ENCODE measurements at regions not wholly inside any gene's neighbourhood (a gene's known extent, or its start where the extent isn't known, plus 50 kb on each side); places are given as distances from the start of the nearest gene placed in this dataset.
"Not testable (repeated sequence)": the region's sequence is repeated elsewhere in the genome, so short reads cannot be mapped to it uniquely, and the experiment has no call there.

GRCh38 chr12:25311506-25311905 lies 60.8 kb upstream of the KRAS start:
- Mint-ChIP-seq H3K4me3 (ENCODE audit: unreplicated experiment) (no peak overlapping the region), H3K4me1 (ENCODE audit: unreplicated experiment) (no peaks in the 10 kb centered on the region), H3K9me3 (ENCODE audit: unreplicated experiment) (peaks cover 5% of the 10 kb centered on the region), H3K27ac (ENCODE audit: unreplicated experiment) (no peak overlapping the region), H3K27me3 (ENCODE audit: unreplicated experiment) (peaks cover 5% of the 10 kb centered on the region), H3K36me3 (ENCODE audit: unreplicated experiment) (no peaks in the 10 kb centered on the region)
- no peak for DNase-seq (ENCODE audit: extremely low spot score, unreplicated experiment)
- no peak for TF ChIP-seq CTCF (IDR thresholded peaks at IDR 0.05)

- H3K27me3 Mint-ChIP-seq (ENCODE audit: unreplicated experiment), result peaks cover 17% of the 10 kb centered on the region
- H3K27ac Mint-ChIP-seq (ENCODE audit: unreplicated experiment); DNase-seq (ENCODE audit: extremely low spot score, unreplicated experiment); H3K36me3 Mint-ChIP-seq (ENCODE audit: unreplicated experiment); H3K4me3 Mint-ChIP-seq (ENCODE audit: unreplicated experiment); H3K4me1 Mint-ChIP-seq (ENCODE audit: unreplicated experiment): not testable (repeated sequence)
- H3K9me3 Mint-ChIP-seq (ENCODE audit: unreplicated experiment), result peaks cover 14% of the 10 kb centered on the region
These were observed 59.3 kb upstream of the KRAS start for GRCh38 chr12:25310071-25310470.

- DNase-seq (ENCODE audit: extremely low spot score, unreplicated experiment), result no peak
- Mint-ChIP-seq H3K36me3 (ENCODE audit: unreplicated experiment) (no peaks in the 10 kb centered on the region), H3K9me3 (ENCODE audit: unreplicated experiment) (peaks cover 9% of the 10 kb centered on the region), H3K27me3 (ENCODE audit: unreplicated experiment) (peaks cover 28% of the 10 kb centered on the region), H3K4me1 (ENCODE audit: unreplicated experiment) (no peaks in the 10 kb centered on the region), H3K4me3 (ENCODE audit: unreplicated experiment) (no peak overlapping the region), H3K27ac (ENCODE audit: unreplicated experiment) (no peak overlapping the region)
- no peak for TF ChIP-seq CTCF (IDR thresholded peaks at IDR 0.05)
These were observed 58.0 kb upstream of the KRAS start for GRCh38 chr12:25308756-25309155.

- DNase-seq (ENCODE audit: extremely low spot score, unreplicated experiment), result no peak
- H3K36me3 Mint-ChIP-seq (ENCODE audit: unreplicated experiment), result no peaks in the 10 kb centered on the region
These were observed 57.1 kb upstream of the KRAS start for GRCh38 chr12:25307818-25308217.

GRCh38 chr12:25301798-25302197 lies 51.1 kb upstream of the KRAS start:
- H3K27ac Mint-ChIP-seq (ENCODE audit: unreplicated experiment), result no peak overlapping the region
- H3K9me3 Mint-ChIP-seq (ENCODE audit: unreplicated experiment), result peaks cover 9% of the 10 kb centered on the region
- H3K36me3 Mint-ChIP-seq (ENCODE audit: unreplicated experiment), result no peaks in the 10 kb centered on the region
- TF ChIP-seq CTCF (IDR thresholded peaks at IDR 0.05), result no peak
- no peaks in the 10 kb centered on the region for H3K4me1 Mint-ChIP-seq (ENCODE audit: unreplicated experiment)
- DNase-seq (ENCODE audit: extremely low spot score, unreplicated experiment), result no peak
- H3K27me3 Mint-ChIP-seq (ENCODE audit: unreplicated experiment), result peaks cover 25% of the 10 kb centered on the region
- no peak overlapping the region for H3K4me3 Mint-ChIP-seq (ENCODE audit: unreplicated experiment)

More at GRCh38 chr12:25307818-25308217, 57.1 kb upstream of the KRAS start:
- Mint-ChIP-seq H3K27me3 (ENCODE audit: unreplicated experiment) (peaks cover 28% of the 10 kb centered on the region), H3K4me3 (ENCODE audit: unreplicated experiment) (no peak overlapping the region), H3K9me3 (ENCODE audit: unreplicated experiment) (peaks cover 9% of the 10 kb centered on the region), H3K4me1 (ENCODE audit: unreplicated experiment) (no peaks in the 10 kb centered on the region), H3K27ac (ENCODE audit: unreplicated experiment) (no peak overlapping the region)
- no peak for TF ChIP-seq CTCF (IDR thresholded peaks at IDR 0.05)
